Activated T-helper 1 cell treated with anti-CD3 and anti-CD28 coated beads, Interleukin-12 subunit alpha, Interleukin-12 subunit beta, Interleukin-2, Interleukin-4 antibody, amounts not matched to agents 30 ng/mL and 10 ng/mL and 1 ng/mL, durations not matched to agents 14 hours and 24 hours and 36 hours (primary cell): ENCODE measurements at regions not wholly inside any gene's neighbourhood (a gene's known extent, or its start where the extent isn't known, plus 50 kb on each side); places are given as distances from the start of the nearest gene placed in this dataset.
"Not testable (repeated sequence)": the region's sequence is repeated elsewhere in the genome, so short reads cannot be mapped to it uniquely, and the experiment has no call there.

Experiments
- DNase-seq: peaks from one replicate; pipeline ENCODE4 v3.0.0; 2021; ENCODE audit warnings: low spot score
- H3K27ac Mint-ChIP-seq: one replicate; pipeline ENCODE4 v1.8.0; 2021; ENCODE audit warnings: mild to moderate bottlenecking, mixed read lengths
- H3K27me3 Mint-ChIP-seq: one replicate; pipeline ENCODE4 v1.8.0; 2022; ENCODE audit warnings: mild to moderate bottlenecking, moderate library complexity, mixed read lengths; ENCODE audit not compliant: insufficient read depth
- H3K36me3 Mint-ChIP-seq: one replicate; pipeline ENCODE4 v1.8.0; 2021; ENCODE audit warnings: low read depth, mixed read lengths
- H3K4me1 Mint-ChIP-seq: one replicate; pipeline ENCODE4 v1.8.0; 2021; ENCODE audit warnings: low read depth, mixed read lengths
- H3K4me3 Mint-ChIP-seq: one replicate; pipeline ENCODE4 v1.8.0; 2021; ENCODE audit warnings: mild to moderate bottlenecking, moderate library complexity, mixed read lengths
- H3K9me3 Mint-ChIP-seq: one replicate; pipeline ENCODE4 v1.8.0; 2021; ENCODE audit warnings: mixed read lengths
- intact Hi-C: fragments of 100-400 bp; cut with micrococcal nuclease; formaldehyde crosslinking; loops from one replicate; pipeline ENCODE4 v1.15.1; 2024

GRCh38 chr12:62032870-62033269 is 227.3 kb upstream of the USP15 start:
- DNase-seq, result no peak
- Mint-ChIP-seq H3K27ac (no peak overlapping the region), H3K36me3 (no peaks in the 10 kb centered on the region), H3K4me1 (no peaks in the 10 kb centered on the region), H3K27me3 (no peaks in the 10 kb centered on the region), H3K9me3 (no peaks in the 10 kb centered on the region), H3K4me3 (no peak overlapping the region)
- intact Hi-C loops, result no loop called here

GRCh38 chr12:62044450-62045135 is 215.6 kb upstream of the USP15 start:
- Mint-ChIP-seq H3K36me3 (no peaks in the 10 kb centered on the region), H3K27me3 (peaks cover 2% of the 10 kb centered on the region), H3K4me1 (no peaks in the 10 kb centered on the region), H3K4me3 (no peak overlapping the region), H3K27ac (no peak overlapping the region), H3K9me3 (no peaks in the 10 kb centered on the region)
- intact Hi-C loops, result no loop called here
- DNase-seq, result no peak

- intact Hi-C loops, result no loop called here
- H3K9me3 Mint-ChIP-seq, result no peaks in the 10 kb centered on the region
- peaks cover 2% of the 10 kb centered on the region for H3K27me3 Mint-ChIP-seq
- no peak overlapping the region for H3K27ac Mint-ChIP-seq
- H3K4me3 Mint-ChIP-seq, result no peak overlapping the region
- H3K4me1 Mint-ChIP-seq, result no peaks in the 10 kb centered on the region
- DNase-seq, result no peak
- no peaks in the 10 kb centered on the region for H3K36me3 Mint-ChIP-seq
Measured at GRCh38 chr12:62045211-62045610, 215.0 kb upstream of the USP15 start.

- DNase-seq, result no peak
- intact Hi-C loops, result no loop called here
- H3K27ac Mint-ChIP-seq, result no peak overlapping the region
- H3K9me3 Mint-ChIP-seq, result no peaks in the 10 kb centered on the region
- H3K27me3 Mint-ChIP-seq, result peaks cover 4% of the 10 kb centered on the region
- H3K4me3 Mint-ChIP-seq, result no peak overlapping the region
- no peaks in the 10 kb centered on the region for H3K4me1 Mint-ChIP-seq
- H3K36me3 Mint-ChIP-seq, result no peaks in the 10 kb centered on the region
Measured at GRCh38 chr12:62050785-62051184, 209.4 kb upstream of the USP15 start.

GRCh38 chr12:62069976-62070375 is 190.2 kb upstream of the USP15 start:
- Mint-ChIP-seq H3K4me1 (no peaks in the 10 kb centered on the region), H3K9me3 (no peaks in the 10 kb centered on the region), H3K36me3 (no peaks in the 10 kb centered on the region), H3K27me3 (no peaks in the 10 kb centered on the region), H3K27ac (no peak overlapping the region), H3K4me3 (no peak overlapping the region)
- intact Hi-C loops, result no loop called here
- DNase-seq, result no peak

GRCh38 chr12:62073236-62073635 is 187.0 kb upstream of the USP15 start:
- H3K27me3 Mint-ChIP-seq, H3K36me3 Mint-ChIP-seq, H3K27ac Mint-ChIP-seq, intact Hi-C loops, H3K9me3 Mint-ChIP-seq, H3K4me1 Mint-ChIP-seq, DNase-seq, H3K4me3 Mint-ChIP-seq: not testable (repeated sequence)

- intact Hi-C loops, result no loop called here
Measured at GRCh38 chr12:62075870-62076269, 184.3 kb upstream of the USP15 start.

GRCh38 chr12:62078020-62078419 is 182.2 kb upstream of the USP15 start:
- Mint-ChIP-seq H3K27me3 (peaks cover 5% of the 10 kb centered on the region), H3K36me3 (no peaks in the 10 kb centered on the region), H3K4me3 (no peak overlapping the region), H3K4me1 (no peaks in the 10 kb centered on the region), H3K27ac (no peak overlapping the region), H3K9me3 (no peaks in the 10 kb centered on the region)
- no peak for DNase-seq
- intact Hi-C loops, result no loop called here

More at GRCh38 chr12:62075870-62076269, 184.3 kb upstream of the USP15 start:
- no peak for DNase-seq
- H3K4me3 Mint-ChIP-seq, result no peak overlapping the region
- H3K4me1 Mint-ChIP-seq, result no peaks in the 10 kb centered on the region
- no peaks in the 10 kb centered on the region for H3K9me3 Mint-ChIP-seq
- no peak overlapping the region for H3K27ac Mint-ChIP-seq
- peaks cover 5% of the 10 kb centered on the region for H3K27me3 Mint-ChIP-seq
- H3K36me3 Mint-ChIP-seq, result no peaks in the 10 kb centered on the region

GRCh38 chr12:62082448-62082847 is 177.8 kb upstream of the USP15 start:
- Mint-ChIP-seq H3K36me3 (no peaks in the 10 kb centered on the region), H3K4me3 (no peak overlapping the region), H3K4me1 (no peaks in the 10 kb centered on the region), H3K27ac (no peak overlapping the region), H3K9me3 (no peaks in the 10 kb centered on the region), H3K27me3 (peaks cover 4% of the 10 kb centered on the region)
- DNase-seq, result no peak
- intact Hi-C loops, result no loop called here

- H3K4me1 Mint-ChIP-seq, result no peaks in the 10 kb centered on the region
- H3K27me3 Mint-ChIP-seq, result no peaks in the 10 kb centered on the region
- no peak overlapping the region for H3K27ac Mint-ChIP-seq
- DNase-seq, result no peak
- H3K4me3 Mint-ChIP-seq, result no peak overlapping the region
- no peaks in the 10 kb centered on the region for H3K9me3 Mint-ChIP-seq
- no peaks in the 10 kb centered on the region for H3K36me3 Mint-ChIP-seq
- intact Hi-C loops, result no loop called here
Measured at GRCh38 chr12:62098132-62098531, 162.1 kb upstream of the USP15 start.

GRCh38 chr12:62103748-62104147 is 156.5 kb upstream of the USP15 start:
- Mint-ChIP-seq H3K4me3 (no peak overlapping the region), H3K9me3 (no peaks in the 10 kb centered on the region), H3K27ac (no peak overlapping the region), H3K27me3 (peaks cover 4% of the 10 kb centered on the region), H3K36me3 (no peaks in the 10 kb centered on the region), H3K4me1 (no peaks in the 10 kb centered on the region)
- DNase-seq, result no peak
- intact Hi-C loops, result no loop called here

GRCh38 chr12:62106547-62107185 is 153.5 kb upstream of the USP15 start:
- H3K27me3 Mint-ChIP-seq, result peaks cover 12% of the 10 kb centered on the region
- no peak for DNase-seq
- no peaks in the 10 kb centered on the region for H3K36me3 Mint-ChIP-seq
- no peak overlapping the region for H3K27ac Mint-ChIP-seq
- H3K9me3 Mint-ChIP-seq, result no peaks in the 10 kb centered on the region
- intact Hi-C loops, result no loop called here
- H3K4me3 Mint-ChIP-seq, result no peak overlapping the region
- no peaks in the 10 kb centered on the region for H3K4me1 Mint-ChIP-seq

GRCh38 chr12:62113366-62114011 is 146.7 kb upstream of the USP15 start:
- H3K4me3 Mint-ChIP-seq, result no peak overlapping the region
- no peaks in the 10 kb centered on the region for H3K36me3 Mint-ChIP-seq
- H3K27me3 Mint-ChIP-seq, result peaks cover 16% of the 10 kb centered on the region
- no peak overlapping the region for H3K27ac Mint-ChIP-seq
- H3K4me1 Mint-ChIP-seq, result no peaks in the 10 kb centered on the region
- H3K9me3 Mint-ChIP-seq, result no peaks in the 10 kb centered on the region
- DNase-seq, result no peak
- intact Hi-C loops, result no loop called here
